ENCODE measurements at regions not wholly inside any gene's neighbourhood (a gene's known extent, or its start where the extent isn't known, plus 50 kb on each side); places are given as distances from the start of the nearest gene placed in this dataset.

DNA sequence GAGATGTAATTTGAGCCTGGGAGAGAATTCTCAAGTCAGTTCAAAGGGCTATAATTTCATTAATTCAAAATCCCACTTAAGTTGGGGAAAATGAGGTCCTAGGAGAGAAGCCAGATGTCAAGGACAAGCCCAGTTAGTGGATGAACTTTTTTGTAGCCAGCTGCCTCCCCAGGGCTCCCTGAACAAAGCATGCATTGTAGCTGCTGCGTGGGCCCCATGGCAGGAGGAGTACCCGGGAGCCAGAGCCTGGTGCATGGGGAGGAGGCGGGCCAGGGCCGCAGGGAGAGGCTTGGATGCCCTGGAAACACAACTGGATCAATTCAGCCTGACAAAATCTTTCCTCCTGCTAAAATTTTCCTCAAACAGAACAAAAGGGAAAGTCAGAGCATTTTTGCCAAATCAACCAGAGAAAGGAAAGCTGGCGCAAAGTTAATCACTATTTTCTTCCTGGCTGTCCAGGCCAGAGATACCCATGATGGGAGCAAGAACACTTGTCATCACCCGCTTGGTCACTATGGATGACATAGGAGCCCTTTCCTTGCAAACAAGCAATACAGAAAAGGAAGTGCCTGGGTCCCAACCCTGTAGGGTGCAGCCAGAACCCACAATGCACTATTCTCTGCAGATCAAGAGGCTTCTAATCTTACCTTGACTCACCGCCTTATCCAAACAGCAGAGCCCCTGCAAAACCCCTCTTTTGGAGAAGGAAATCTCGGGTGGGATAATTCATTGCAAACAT, 248.1 kb upstream of the RAB4A start:
- TF ChIP-seq, protein P1, sequence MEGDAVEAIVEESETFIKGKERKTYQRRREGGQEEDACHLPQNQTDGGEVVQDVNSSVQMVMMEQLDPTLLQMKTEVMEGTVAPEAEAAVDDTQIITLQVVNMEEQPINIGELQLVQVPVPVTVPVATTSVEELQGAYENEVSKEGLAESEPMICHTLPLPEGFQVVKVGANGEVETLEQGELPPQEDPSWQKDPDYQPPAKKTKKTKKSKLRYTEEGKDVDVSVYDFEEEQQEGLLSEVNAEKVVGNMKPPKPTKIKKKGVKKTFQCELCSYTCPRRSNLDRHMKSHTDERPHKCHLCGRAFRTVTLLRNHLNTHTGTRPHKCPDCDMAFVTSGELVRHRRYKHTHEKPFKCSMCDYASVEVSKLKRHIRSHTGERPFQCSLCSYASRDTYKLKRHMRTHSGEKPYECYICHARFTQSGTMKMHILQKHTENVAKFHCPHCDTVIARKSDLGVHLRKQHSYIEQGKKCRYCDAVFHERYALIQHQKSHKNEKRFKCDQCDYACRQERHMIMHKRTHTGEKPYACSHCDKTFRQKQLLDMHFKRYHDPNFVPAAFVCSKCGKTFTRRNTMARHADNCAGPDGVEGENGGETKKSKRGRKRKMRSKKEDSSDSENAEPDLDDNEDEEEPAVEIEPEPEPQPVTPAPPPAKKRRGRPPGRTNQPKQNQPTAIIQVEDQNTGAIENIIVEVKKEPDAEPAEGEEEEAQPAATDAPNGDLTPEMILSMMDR (IDR thresholded peaks at IDR 0.05; ENCODE audit: low read depth, low read length), result no peak
- TF ChIP-seq EZH2phosphoT487 (IDR thresholded peaks at IDR 0.05; ENCODE audit: low read depth), result no peak

All from OCI-LY3 (cell line).